ENCODE measurements at regions not wholly inside any gene's neighbourhood (a gene's known extent, or its start where the extent isn't known, plus 50 kb on each side); places are given as distances from the start of the nearest gene placed in this dataset.

- no peak for TF ChIP-seq CTCF (conservative IDR thresholded peaks at IDR 0.05; ENCODE audit: low read depth in 2 of 2)
- TF ChIP-seq POLR2AphosphoS5 (IDR thresholded peaks at IDR 0.05; ENCODE audit: low read depth), result no peak
- TF ChIP-seq, protein P1, sequence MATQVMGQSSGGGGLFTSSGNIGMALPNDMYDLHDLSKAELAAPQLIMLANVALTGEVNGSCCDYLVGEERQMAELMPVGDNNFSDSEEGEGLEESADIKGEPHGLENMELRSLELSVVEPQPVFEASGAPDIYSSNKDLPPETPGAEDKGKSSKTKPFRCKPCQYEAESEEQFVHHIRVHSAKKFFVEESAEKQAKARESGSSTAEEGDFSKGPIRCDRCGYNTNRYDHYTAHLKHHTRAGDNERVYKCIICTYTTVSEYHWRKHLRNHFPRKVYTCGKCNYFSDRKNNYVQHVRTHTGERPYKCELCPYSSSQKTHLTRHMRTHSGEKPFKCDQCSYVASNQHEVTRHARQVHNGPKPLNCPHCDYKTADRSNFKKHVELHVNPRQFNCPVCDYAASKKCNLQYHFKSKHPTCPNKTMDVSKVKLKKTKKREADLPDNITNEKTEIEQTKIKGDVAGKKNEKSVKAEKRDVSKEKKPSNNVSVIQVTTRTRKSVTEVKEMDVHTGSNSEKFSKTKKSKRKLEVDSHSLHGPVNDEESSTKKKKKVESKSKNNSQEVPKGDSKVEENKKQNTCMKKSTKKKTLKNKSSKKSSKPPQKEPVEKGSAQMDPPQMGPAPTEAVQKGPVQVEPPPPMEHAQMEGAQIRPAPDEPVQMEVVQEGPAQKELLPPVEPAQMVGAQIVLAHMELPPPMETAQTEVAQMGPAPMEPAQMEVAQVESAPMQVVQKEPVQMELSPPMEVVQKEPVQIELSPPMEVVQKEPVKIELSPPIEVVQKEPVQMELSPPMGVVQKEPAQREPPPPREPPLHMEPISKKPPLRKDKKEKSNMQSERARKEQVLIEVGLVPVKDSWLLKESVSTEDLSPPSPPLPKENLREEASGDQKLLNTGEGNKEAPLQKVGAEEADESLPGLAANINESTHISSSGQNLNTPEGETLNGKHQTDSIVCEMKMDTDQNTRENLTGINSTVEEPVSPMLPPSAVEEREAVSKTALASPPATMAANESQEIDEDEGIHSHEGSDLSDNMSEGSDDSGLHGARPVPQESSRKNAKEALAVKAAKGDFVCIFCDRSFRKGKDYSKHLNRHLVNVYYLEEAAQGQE (IDR thresholded peaks at IDR 0.05; ENCODE audit: unreplicated experiment), result no peak
- TF ChIP-seq STAT1 (IDR thresholded peaks at IDR 0.05; ENCODE audit: unreplicated experiment), result no peak
- TF ChIP-seq EZH2 (IDR thresholded peaks at IDR 0.05; ENCODE audit: low read depth, unreplicated experiment), result no peak
- TF ChIP-seq EZH2phosphoT487 (IDR thresholded peaks at IDR 0.05; ENCODE audit: unreplicated experiment), result no peak
- no peak for TF ChIP-seq JUNB (IDR thresholded peaks at IDR 0.05; ENCODE audit: unreplicated experiment)
- no peak for TF ChIP-seq CREB1 (CRISPR knock-in tag; IDR thresholded peaks at IDR 0.05; ENCODE audit: low read depth)
Measured at GRCh38 chr2:38243186-38243880, 133.7 kb downstream of the ATL2 start.

All from GM23338 (cell line).